K562 (cell line): ENCODE measurements at regions not wholly inside any gene's neighbourhood (a gene's known extent, or its start where the extent isn't known, plus 50 kb on each side); places are given as distances from the start of the nearest gene placed in this dataset.

Source experiments
- ATAC-seq: fragments of 200-7000 bp; cut with Tn5 transposase; 3 replicates; pipeline ENCODE4 v1.9.1; 2020; ENCODE audit warnings: moderate library complexity
- BruUV-seq: library from RNA; stranded (reverse); fragments of 400-500 nt; replicated peaks from 2 replicates; lab custom pipeline; 2021; lab: Mats Ljungman, UMichigan
- CTCF ChIA-PET: fragments of 300-600 bp; formaldehyde crosslinking; extraction: SDS; loops from one replicate; lab custom pipeline; 2021; ENCODE audit warnings: low intra/inter-chr PET ratio; lab: Yijun Ruan, JAX
- POLR2A ChIA-PET: fragments of 300-600, 350-650 bp; sonication (Branson Sonifier 250); formaldehyde crosslinking; extraction: SDS; loops from one replicate; lab custom pipeline; 2021; ENCODE audit warnings: antibody characterized with exemption, inconsistent platforms; lab: Yijun Ruan, JAX
- DNase-seq, 4 experiments: peaks; one replicate each; pipeline versions ENCODE4 v3.0.0 to v3.0.0-alpha.2; 2011 to 2018; ENCODE audit warnings: low spot score in 3 of 4, mixed read lengths in 3 of 4; ENCODE audit errors: extremely low read depth in 1 of 4
- FAIRE-seq: peaks from 2 replicates; lab custom pipeline; 2011; peaks lifted over from hg19 to GRCh38; lab: Jason Lieb, UNC
- H2AFZ ChIP-seq: 2 replicates; pipeline ENCODE4 v1.6.0; 2011; ENCODE audit warnings: low read depth, low read length, control low read depth, inconsistent platforms
- H3K27ac ChIP-seq: fragments of 200-600 bp; 3 replicates; pipeline ENCODE4 v1.8.0; 2011; ENCODE audit warnings: low read depth, mild to moderate bottlenecking, control low read depth, inconsistent platforms, low read length, moderate library complexity, mixed read lengths; ENCODE audit errors: extremely low read depth
- H3K27me3 ChIP-seq, 2 experiments: fragments of 300-600 bp in 1 of 2; 2 replicates in 1 of 2; 3 replicates in 1 of 2; pipeline versions ENCODE4 v1.6.0 to v1.8.0; 2011; ENCODE audit warnings: inconsistent platforms in 2 of 2, low read length in 2 of 2, mild to moderate bottlenecking in 1 of 2, mixed read lengths in 1 of 2, moderate library complexity in 1 of 2; ENCODE audit not compliant: control insufficient read depth in 2 of 2, insufficient read depth in 2 of 2
- H3K36me3 ChIP-seq: fragments of 300-600 bp; 3 replicates; pipeline ENCODE4 v1.8.0; 2011; ENCODE audit warnings: mild to moderate bottlenecking, low read length, inconsistent platforms; ENCODE audit not compliant: control insufficient read depth, insufficient read depth
- H3K4me1 ChIP-seq, 2 experiments: fragments of 200-600 bp in 1 of 2; replicated peaks in 1 of 2; 2 replicates in 1 of 2; 3 replicates in 1 of 2; pipeline versions ENCODE4 v1.5.1 to v1.8.0; 2011; ENCODE audit warnings: inconsistent platforms in 2 of 2, low read length in 2 of 2, mild to moderate bottlenecking in 1 of 2, mixed read lengths in 1 of 2, moderate library complexity in 1 of 2; ENCODE audit not compliant: control insufficient read depth in 2 of 2, insufficient read depth in 2 of 2
- H3K4me2 ChIP-seq: 2 replicates; pipeline ENCODE4 v1.6.1; 2011; ENCODE audit warnings: low read length, control low read depth, inconsistent platforms, mixed read lengths; ENCODE audit not compliant: insufficient read depth
- H3K4me3 ChIP-seq: fragments of 200-600 bp; sonication (generic), shearing (Covaris generic); 2 replicates; pipeline ENCODE4 v1.5.1; 2016; ENCODE audit warnings: control low read depth, inconsistent platforms
- H3K79me2 ChIP-seq: fragments of 200-600 bp; 3 replicates; pipeline ENCODE4 v1.8.0; 2011; ENCODE audit warnings: low read length, inconsistent platforms; ENCODE audit not compliant: control insufficient read depth, insufficient read depth
- H3K9ac ChIP-seq, 2 experiments: 2 replicates each; pipeline versions ENCODE4 v1.6.0 to v1.6.1; 2011; ENCODE audit warnings: low read depth in 2 of 2, low read length in 2 of 2, control low read depth in 1 of 2, inconsistent platforms in 1 of 2, mild to moderate bottlenecking in 1 of 2, mixed read lengths in 1 of 2; ENCODE audit not compliant: insufficient read depth in 1 of 2
- H3K9me1 ChIP-seq: one replicate; pipeline ENCODE4 v1.6.0; 2011; ENCODE audit warnings: inconsistent platforms, mild to moderate bottlenecking, low read length, moderate library complexity; ENCODE audit not compliant: control insufficient read depth, insufficient read depth
- H3K9me3 ChIP-seq: replicated peaks from 2 replicates; pipeline ENCODE4 v1.5.1; 2011; ENCODE audit warnings: low read depth, low read length, inconsistent platforms; ENCODE audit not compliant: control insufficient read depth, insufficient read depth
- H4K20me1 ChIP-seq: replicated peaks from 2 replicates; pipeline ENCODE4 v1.6.1; 2011; ENCODE audit warnings: low read length, inconsistent platforms, mixed read lengths; ENCODE audit not compliant: control insufficient read depth, insufficient read depth
- ATF1 ChIP-seq, 2 experiments: fragments of 450-650 bp in 1 of 2; IDR thresholded peaks; 2 replicates each; pipeline ENCODE4 v1.6.1; 2016; ENCODE audit warnings: missing compliant biosample characterization in 1 of 2, missing genetic modification characterization in 1 of 2
- FUS ChIP-seq: fragments of 200-400 bp; formaldehyde crosslinking; optimal IDR thresholded peaks from 2 replicates; pipeline ENCODE3; 2017; ENCODE audit warnings: low read depth, low read length
- HNRNPH1 ChIP-seq: fragments of 200-400 bp; formaldehyde crosslinking; optimal IDR thresholded peaks from 2 replicates; pipeline ENCODE3; 2017; ENCODE audit warnings: low read depth, mild to moderate bottlenecking, low read length, moderate library complexity
- MBD2 ChIP-seq: sonication (generic); IDR thresholded peaks from 2 replicates; pipeline ENCODE4 v1.6.1; 2016; ENCODE audit warnings: low read depth, borderline replicate concordance
- MECOM ChIP-seq: fragments of 250-450 bp; sonication (Bioruptor Pico); IDR thresholded peaks from 2 replicates; pipeline ENCODE4 v1.8.0; 2022; ENCODE audit warnings: inconsistent platforms
- NCOA1 ChIP-seq: fragments of 450-650 bp; IDR thresholded peaks from 2 replicates; pipeline ENCODE4 v1.6.1; 2016; ENCODE audit warnings: low read depth
- TBP ChIP-seq: optimal IDR thresholded peaks from 2 replicates; pipeline ENCODE3; 2011; ENCODE audit warnings: low read depth, low read length, improper control_type of control experiment
- U2AF2 ChIP-seq: fragments of 200-400 bp; formaldehyde crosslinking; optimal IDR thresholded peaks from 2 replicates; pipeline ENCODE3; 2017; ENCODE audit warnings: low read depth, mild to moderate bottlenecking, low read length
- ZC3H11A ChIP-seq: IDR thresholded peaks from 2 replicates; pipeline ENCODE4 v1.6.1; 2012; ENCODE audit warnings: low read depth, low read length, improper control_type of control experiment
- ZEB2 ChIP-seq: fragments of 450-650 bp; IDR thresholded peaks from 2 replicates; pipeline ENCODE4 v1.6.1; 2016
- ZNF282 ChIP-seq: sonication (generic); formaldehyde crosslinking; IDR thresholded peaks from 2 replicates; pipeline ENCODE4 v1.8.1; 2023; ENCODE audit warnings: missing genetic modification reagents
- WGBS: fragments of 100-300 bp; shearing (Covaris generic); methylation state at CpG from one replicate; pipeline ENCODE4 v1.1.6; 2016; ENCODE audit warnings: low coverage, mixed read lengths; ENCODE audit not compliant: insufficient coverage; ENCODE audit errors: missing lambda C conversion rate; 5-methylcytosine and 5-hydroxymethylcytosine counted together
- in situ Hi-C: fragments of 300-500 bp; cut with MboI; formaldehyde crosslinking; loops from 4 replicates; pipeline ENCODE4 v1.15.0; 2018; ENCODE audit warnings: inconsistent platforms, mixed read lengths
- intact Hi-C: fragments of 100-400 bp; cut with micrococcal nuclease; formaldehyde crosslinking; loops from 2 replicates; pipeline ENCODE4 v1.14.2; 2022
- TF ChIP-seq, protein P1 (sequence below): fragments of 250-450 bp; sonication (Bioruptor Pico); IDR thresholded peaks from 2 replicates; pipeline ENCODE4 v1.8.0; 2021; ENCODE audit warnings: moderate library complexity, mild to moderate bottlenecking, inconsistent platforms

DNA sequence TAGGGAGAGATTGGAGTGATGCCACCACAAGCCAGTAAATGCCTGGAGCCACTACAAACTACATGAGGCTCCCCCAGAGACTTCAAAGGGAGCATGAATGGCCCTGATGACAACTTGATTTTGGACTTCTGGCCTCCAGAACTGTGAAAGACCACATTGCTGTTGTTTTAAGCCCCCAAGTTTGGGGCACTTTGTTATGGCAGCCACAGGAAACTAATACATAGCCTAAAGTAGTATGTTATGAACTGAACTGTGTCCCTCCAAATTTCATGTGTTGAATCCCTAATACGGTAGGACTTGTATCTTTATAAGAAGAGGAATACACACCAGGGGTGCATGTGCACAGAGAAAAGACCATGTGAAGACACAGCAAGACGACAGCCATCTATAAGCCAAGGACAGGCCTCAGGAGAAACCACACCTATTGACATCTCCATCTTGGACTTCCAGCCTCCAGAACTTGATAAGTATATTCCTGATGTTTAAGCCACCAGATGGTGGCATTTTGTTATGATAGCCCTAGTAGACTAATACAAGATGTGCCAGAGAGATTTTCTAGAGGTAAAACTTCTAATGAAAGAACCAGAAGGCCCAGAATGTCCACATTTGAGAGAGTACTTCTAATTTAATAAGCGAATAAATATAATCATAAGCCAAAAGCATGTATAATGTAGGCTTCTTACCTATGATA is 127.1 kb upstream of the BMP4 start:
- H3K36me3 ChIP-seq: no peaks in the 10 kb centered on the region
- H4K20me1 ChIP-seq: no peaks in the 10 kb centered on the region
- intact Hi-C loops: no loop called here
- CTCF ChIA-PET: no interaction called here
- FAIRE-seq (no peak), DNase-seq (no peak), ATAC-seq (no peak)
- no peaks in the 10 kb centered on the region for H3K4me1 ChIP-seq
- H3K9me3 ChIP-seq: no peaks in the 10 kb centered on the region
- no peaks in the 10 kb centered on the region for H3K9me1 ChIP-seq
- no peak overlapping the region for H3K4me2 ChIP-seq
- no peaks in the 10 kb centered on the region for H3K79me2 ChIP-seq
- in situ Hi-C loops: no loop called here
- no peak for TF ChIP-seq ATF1 (CRISPR knock-in tag; IDR thresholded peaks at IDR 0.05)
- no peak for TF ChIP-seq ATF1 (tag; IDR thresholded peaks at IDR 0.05)
- no peak for TF ChIP-seq ZEB2
- TF ChIP-seq ZC3H11A: no peak
- no peak for TF ChIP-seq FUS
- TF ChIP-seq, protein P1, sequence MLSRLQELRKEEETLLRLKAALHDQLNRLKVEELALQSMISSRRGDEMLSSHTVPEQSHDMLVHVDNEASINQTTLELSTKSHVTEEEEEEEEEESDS (CRISPR knock-in tag): no peak
- no peak for TF ChIP-seq MECOM (CRISPR knock-in tag)
- no peak for TF ChIP-seq HNRNPH1
- no peak for TF ChIP-seq ZNF282 (CRISPR knock-in tag)
- no peak for TF ChIP-seq MBD2
- TF ChIP-seq NCOA1: no peak
- TF ChIP-seq U2AF2: no peak
- no peak for TF ChIP-seq TBP
- H3K27me3 ChIP-seq: no peaks in the 10 kb centered on the region
- no peak overlapping the region for H3K9ac ChIP-seq
- no peak overlapping the region for H3K4me3 ChIP-seq
- H3K27ac ChIP-seq: no peak overlapping the region
- no peak overlapping the region for H2AFZ ChIP-seq
- POLR2A ChIA-PET: no interaction called here
- no TSS peak for BruUV-seq
- 0% methylated on average over 3 of the region's 3 CpGs for WGBS
